GM18861 (cell line): ENCODE measurements at regions not wholly inside any gene's neighbourhood (a gene's known extent, or its start where the extent isn't known, plus 50 kb on each side); places are given as distances from the start of the nearest gene placed in this dataset.

ENCODE experiments used
- ATAC-seq: cut with Tn5 transposase; IDR thresholded peaks from one replicate; pipeline ENCODE4 v1.9.1; 2021; ENCODE audit not compliant: unreplicated experiment

DNA sequence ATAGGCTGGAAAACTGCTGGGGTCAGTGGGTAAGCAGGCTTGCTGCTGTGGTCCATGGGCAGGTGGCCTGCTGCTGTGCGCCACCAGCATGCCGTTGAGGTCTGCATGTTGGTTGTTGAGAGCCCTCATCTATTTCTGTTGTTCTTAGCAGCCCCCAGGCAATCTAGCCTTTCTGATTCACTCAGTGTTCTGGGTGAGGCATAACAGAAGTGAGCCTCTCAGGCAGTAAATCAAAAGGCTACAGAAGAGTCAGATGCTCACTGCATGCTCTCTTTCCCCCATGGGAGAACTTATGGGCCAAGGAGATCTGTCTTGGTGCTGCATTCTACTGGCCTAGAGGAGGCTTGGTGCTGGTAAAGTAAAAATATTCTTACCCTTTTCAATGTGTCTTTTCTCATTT, 67.8 kb upstream of the ATP10A start:
- ATAC-seq = no peak
